ENCODE measurements at regions not wholly inside any gene's neighbourhood (a gene's known extent, or its start where the extent isn't known, plus 50 kb on each side); places are given as distances from the start of the nearest gene placed in this dataset.
"Not testable (repeated sequence)": the region's sequence is repeated elsewhere in the genome, so short reads cannot be mapped to it uniquely, and the experiment has no call there.

GRCh38 chr11:83403691-83404389 lies 117.7 kb upstream of the CCDC90B start:
- no peak for FAIRE-seq

GRCh38 chr11:83401506-83402225 lies 115.5 kb upstream of the CCDC90B start:
- FAIRE-seq, result no peak

- FAIRE-seq, result no peak
Measured at GRCh38 chr11:83394331-83394730, 108.2 kb upstream of the CCDC90B start.

GRCh38 chr11:83392556-83392955 lies 106.4 kb upstream of the CCDC90B start:
- FAIRE-seq, result no peak

GRCh38 chr11:83389975-83390374 lies 103.8 kb upstream of the CCDC90B start:
- FAIRE-seq, result no peak

GRCh38 chr11:83383838-83384237 lies 97.7 kb upstream of the CCDC90B start:
- FAIRE-seq, result not testable (repeated sequence)

- FAIRE-seq, result no peak
Measured at GRCh38 chr11:83374311-83374710, 88.1 kb upstream of the CCDC90B start.

- no peak for FAIRE-seq
Measured at GRCh38 chr11:83371489-83371888, 85.3 kb upstream of the CCDC90B start.

GRCh38 chr11:83367745-83368144 lies 81.6 kb upstream of the CCDC90B start:
- FAIRE-seq, result no peak

- no peak for FAIRE-seq
Measured at GRCh38 chr11:83364500-83365045, 78.4 kb upstream of the CCDC90B start.

- no peak for FAIRE-seq
Measured at GRCh38 chr11:83363312-83363711, 77.1 kb upstream of the CCDC90B start.

GRCh38 chr11:83361831-83362230 lies 75.7 kb upstream of the CCDC90B start:
- no peak for FAIRE-seq

GRCh38 chr11:83355391-83355790 lies 69.2 kb upstream of the CCDC90B start:
- no peak for FAIRE-seq

- FAIRE-seq, result no peak
Measured at GRCh38 chr11:83350187-83350586, 64.0 kb upstream of the CCDC90B start.

GRCh38 chr11:83349296-83349695 lies 63.1 kb upstream of the CCDC90B start:
- peak; percentile 61 for FAIRE-seq

GRCh38 chr11:83346706-83347105 lies 60.5 kb upstream of the CCDC90B start:
- FAIRE-seq, result not testable (repeated sequence)

- not testable (repeated sequence) for FAIRE-seq
Measured at GRCh38 chr11:83344521-83344920, 58.4 kb upstream of the CCDC90B start.

- no peak for FAIRE-seq
Measured at GRCh38 chr11:83336993-83337392, 50.8 kb upstream of the CCDC90B start.

Data from islet of Langerhans (tissue), 1 donor.